A673 (cell line): ENCODE measurements at regions not wholly inside any gene's neighbourhood (a gene's known extent, or its start where the extent isn't known, plus 50 kb on each side); places are given as distances from the start of the nearest gene placed in this dataset.

Experiments used
- CTCF ChIP-seq: fragments of 300-800, 200-600 bp; sonication (generic); conservative IDR thresholded peaks from 2 replicates; pipeline ENCODE4 v1.5.1; 2017; ENCODE audit warnings: low read depth, mild to moderate bottlenecking, antibody characterized with exemption, low read length, moderate library complexity, mixed read lengths
- EZH2 ChIP-seq: fragments of 200-600 bp; sonication (generic); IDR thresholded peaks from 2 replicates; pipeline ENCODE4 v1.6.1; 2017; ENCODE audit warnings: borderline replicate concordance, low read depth, mild to moderate bottlenecking, mixed read lengths, antibody characterized with exemption, low read length; ENCODE audit not compliant: poor library complexity, severe bottlenecking

- TF ChIP-seq CTCF (no peak), EZH2 (no peak)
Measured at GRCh38 chr2:16264491-16264890, 324.1 kb downstream of the MYCN start.
